GM19463 (cell line): ENCODE measurements at regions not wholly inside any gene's neighbourhood (a gene's known extent, or its start where the extent isn't known, plus 50 kb on each side); places are given as distances from the start of the nearest gene placed in this dataset.
"Not testable (repeated sequence)": the region's sequence is repeated elsewhere in the genome, so short reads cannot be mapped to it uniquely, and the experiment has no call there.

Experiments used
- ATAC-seq: cut with Tn5 transposase; IDR thresholded peaks from one replicate; pipeline ENCODE4 v1.9.1; 2021; ENCODE audit warnings: mild to moderate bottlenecking, moderate library complexity; ENCODE audit not compliant: unreplicated experiment

DNA sequence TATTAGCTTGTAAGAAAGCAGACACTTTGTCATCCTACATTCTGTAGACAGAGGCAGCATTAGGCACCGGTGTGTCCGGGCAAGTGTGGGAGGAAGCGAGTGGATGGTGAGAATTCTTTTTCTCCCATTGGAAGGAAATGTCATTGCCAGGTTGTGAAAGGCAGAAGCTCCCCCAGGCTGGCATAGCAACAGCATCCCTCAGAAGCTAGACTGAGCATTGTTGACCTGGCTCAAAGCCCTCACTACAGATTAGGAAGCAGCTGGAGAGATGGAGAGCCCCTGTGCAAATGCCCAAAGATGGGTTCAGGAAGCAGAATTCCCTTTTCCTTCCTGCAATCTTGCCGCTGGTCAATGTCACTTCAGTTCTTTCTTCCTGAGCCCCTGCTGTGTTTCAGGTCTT lies 1299.3 kb downstream of the TBC1D22A start:
- ATAC-seq: no peak

DNA sequence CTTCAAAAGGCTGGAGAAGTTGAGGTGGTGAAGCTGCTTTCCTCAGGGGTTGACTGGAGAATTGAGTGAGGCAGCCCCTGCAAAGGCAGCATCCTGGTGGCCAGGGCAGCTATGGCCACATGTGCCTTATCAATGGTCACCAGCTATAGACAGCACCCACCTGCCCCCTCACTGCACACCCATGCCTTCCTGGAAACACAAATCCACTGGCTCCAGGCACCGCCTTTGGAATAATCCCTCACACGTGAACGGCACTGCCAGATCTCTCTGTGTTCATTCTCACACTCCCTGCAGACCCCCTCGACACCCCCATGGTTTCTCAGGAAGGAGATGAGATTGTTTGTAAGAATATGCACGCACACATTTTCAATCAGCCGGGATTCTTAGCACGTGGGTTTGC lies 1297.8 kb downstream of the TBC1D22A start:
- no peak for ATAC-seq

DNA sequence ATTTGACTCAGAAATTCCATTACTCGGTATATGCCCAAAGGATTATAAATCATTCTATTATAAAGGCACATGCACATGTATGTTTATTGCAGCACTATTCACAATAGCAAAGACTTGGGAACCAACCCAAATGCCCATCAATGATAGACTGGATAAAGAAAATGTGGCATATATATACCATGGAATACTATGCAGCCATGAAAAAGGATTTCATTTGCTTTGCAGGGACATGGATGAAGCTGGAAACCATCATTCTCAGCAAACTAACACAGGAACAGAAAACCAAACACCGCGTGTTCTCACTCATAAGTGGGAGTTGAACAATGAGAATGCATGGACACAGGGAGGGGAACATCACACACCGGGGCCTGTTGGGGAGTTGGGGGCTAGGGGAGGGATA lies 1297.1 kb downstream of the TBC1D22A start:
- ATAC-seq: not testable (repeated sequence)

DNA sequence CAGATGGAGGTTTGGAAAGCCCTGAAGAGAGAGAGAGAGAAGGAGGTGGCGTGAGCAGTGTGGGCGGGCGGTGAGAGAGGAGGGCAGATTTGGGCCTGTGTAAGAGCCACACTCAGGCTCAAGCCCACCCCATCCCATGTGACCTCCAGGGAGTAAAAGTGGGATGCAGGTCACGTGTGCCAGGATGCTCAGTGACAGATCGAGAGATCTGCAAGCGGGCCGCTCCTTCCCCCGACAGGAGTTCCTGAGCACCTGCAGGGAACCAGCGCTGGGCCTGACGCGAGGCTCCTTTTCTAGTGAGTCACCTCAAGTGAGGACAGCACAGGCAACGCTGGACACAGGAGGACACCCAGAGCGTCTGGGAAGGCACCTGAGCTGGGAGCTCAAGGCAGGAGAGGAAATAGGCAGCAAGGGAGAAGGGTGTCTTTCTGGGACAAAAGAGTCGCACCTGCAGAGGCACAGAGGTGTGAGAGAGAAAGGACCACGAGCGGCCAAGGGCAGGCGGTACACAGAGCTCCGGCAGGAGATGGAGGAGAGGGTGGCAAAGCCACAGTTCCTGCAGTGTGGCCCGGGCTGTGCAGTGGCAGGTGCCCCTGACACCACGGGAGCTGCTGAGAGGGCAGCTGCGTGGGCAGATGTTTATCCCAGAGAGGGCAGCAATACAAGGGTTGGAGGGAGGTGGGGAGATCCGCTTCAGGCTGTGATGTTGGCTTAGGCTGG lies 1294.8 kb downstream of the TBC1D22A start:
- ATAC-seq: no peak

DNA sequence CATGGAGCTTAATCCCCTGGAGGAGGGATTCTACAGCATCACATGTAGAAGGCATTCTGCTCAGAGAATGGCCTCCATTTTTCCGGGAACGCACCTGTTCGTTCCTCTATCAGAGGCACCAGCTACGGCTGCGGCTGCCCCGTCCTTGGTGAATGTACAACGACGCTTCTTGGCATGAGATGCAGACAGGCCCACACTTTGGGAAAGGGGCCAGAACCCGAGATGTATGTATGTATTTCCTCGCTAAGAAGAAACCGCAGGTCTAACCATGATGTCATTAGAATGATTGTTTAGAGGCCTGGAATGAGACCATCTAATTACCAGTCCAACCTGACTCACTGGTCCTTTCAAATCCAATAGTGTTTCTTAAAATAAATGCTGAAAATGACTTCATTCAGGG lies 1293.4 kb downstream of the TBC1D22A start:
- no peak for ATAC-seq

DNA sequence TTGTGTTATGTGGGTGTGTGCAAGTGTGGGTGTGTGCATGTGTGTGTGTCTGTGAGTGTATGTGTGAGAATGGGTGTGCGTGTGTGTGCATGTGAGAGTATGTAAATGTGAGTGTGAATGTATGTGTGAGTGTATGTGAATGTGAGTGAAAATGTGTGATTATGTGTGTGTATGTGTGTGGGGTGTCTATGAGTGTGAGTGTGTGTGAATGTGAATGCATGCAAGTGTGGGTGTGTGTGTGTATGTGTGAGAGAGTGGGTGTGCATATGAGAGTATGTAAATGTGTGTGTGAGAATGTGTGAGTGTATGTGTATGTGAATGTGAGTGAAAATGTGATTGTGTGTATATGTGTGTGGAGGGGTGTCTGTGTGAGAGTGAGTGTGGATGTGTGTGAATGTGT lies 1292.7 kb downstream of the TBC1D22A start:
- no peak for ATAC-seq

DNA sequence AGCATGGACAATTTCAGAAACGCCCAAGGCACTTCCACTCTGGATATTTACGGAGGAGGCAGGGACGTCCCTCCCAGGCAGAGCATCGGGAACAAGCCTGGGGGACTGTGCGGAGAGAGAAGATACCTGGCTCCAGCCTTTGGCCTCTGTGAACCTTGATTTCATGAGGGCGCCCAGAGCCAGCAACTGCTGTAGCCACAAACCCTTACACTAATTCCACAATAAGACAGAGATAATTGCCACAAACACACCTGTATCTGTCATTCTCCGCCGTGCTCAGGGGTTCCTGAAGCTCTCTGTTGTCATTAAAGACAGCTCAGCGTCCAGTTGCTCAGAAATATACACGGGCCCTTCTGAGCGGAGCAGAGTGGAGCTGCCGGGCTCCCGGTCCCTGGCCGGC lies 1292.1 kb downstream of the TBC1D22A start:
- ATAC-seq: no peak

DNA sequence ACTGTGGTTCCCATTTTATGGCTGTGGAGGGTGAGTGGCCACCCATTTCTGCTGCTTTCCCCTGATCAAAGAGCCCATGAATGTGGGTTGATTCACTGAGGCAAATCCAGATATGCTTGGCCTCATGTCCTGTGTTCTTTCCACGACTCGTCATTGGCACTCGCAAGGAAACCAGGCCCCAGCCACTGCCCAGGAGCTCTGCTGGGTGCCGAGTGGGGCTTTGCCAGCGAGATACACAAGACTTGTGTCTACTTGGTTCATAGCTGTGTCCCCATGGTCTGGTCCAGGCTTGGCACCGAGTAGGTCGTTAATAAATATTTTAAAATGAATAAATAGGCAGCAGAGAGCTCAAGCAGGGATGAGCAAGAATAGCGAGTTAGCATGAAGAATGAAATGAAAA lies 1291.5 kb downstream of the TBC1D22A start:
- ATAC-seq: no peak

DNA sequence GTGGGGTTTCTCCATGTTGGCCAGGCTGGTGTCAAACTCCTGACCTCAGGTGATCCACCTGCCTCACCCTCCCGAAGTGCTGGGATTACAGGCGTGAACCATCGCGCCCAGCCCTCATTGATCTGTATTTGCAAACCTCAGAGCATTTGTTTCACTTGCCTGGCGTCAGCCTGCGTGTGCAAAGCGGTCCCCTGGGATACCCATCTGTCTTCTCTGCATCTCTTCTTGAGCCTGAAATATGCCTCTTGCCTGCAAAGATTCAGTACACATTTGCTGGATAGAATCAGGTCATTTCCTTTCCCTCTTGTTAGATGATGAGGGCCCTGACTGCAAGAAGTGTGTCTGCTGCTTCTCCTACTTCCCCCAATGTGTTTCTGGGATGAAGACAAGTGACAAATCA lies 1291.0 kb downstream of the TBC1D22A start:
- ATAC-seq: no peak

DNA sequence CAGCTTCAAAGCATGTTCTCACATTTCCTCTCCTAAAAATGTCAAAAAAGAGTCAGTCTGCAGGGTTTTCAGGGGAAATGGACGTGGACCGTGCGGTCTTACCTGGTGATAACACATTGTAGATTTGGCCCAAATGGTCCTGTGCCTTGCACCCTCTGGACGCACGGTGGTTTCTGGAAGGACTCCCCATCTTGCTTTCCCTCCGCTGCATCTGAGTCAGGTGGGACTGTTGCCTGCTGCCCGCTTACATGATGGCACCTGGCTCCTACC lies 1290.1 kb downstream of the TBC1D22A start:
- no peak for ATAC-seq

DNA sequence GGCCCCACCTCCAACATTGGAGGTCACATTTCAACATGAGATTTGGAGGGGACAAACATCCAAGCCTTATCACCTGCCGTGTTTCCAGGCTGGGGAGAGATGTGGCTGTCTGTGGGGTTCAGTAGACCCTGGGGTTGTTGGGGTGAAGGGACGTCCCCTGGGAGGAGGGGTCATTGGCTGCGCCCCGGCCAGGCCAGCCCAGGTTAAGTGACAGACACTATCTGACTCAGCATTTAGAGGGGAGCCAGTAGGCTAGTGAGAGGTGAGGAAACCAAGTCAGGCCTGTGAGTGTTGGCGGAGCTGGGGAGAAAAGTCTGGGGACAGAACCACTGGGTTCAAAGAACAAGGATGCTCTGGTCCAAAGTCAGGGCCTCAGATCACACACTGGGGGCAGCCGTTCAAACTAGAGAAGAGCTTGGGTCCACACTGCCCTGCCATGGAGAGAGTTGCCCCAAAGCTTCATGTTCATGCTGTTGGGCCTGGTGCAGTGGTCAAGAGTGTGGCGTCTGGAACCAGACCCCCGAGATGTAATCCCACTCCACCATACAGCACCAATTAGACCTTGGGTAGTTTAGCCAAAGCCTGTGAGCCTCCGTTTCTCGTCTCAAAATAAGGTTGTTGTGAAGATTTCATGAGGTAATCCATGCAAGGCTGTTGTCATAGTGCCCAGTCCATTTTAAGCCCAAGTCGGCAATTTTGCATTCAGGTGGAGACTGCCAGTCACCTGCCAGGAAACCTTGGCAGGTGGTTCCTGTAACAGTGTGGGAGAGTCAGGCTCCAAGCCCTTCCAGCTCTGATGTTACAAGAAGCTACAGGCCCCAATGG lies 1289.6 kb downstream of the TBC1D22A start:
- ATAC-seq: no peak

DNA sequence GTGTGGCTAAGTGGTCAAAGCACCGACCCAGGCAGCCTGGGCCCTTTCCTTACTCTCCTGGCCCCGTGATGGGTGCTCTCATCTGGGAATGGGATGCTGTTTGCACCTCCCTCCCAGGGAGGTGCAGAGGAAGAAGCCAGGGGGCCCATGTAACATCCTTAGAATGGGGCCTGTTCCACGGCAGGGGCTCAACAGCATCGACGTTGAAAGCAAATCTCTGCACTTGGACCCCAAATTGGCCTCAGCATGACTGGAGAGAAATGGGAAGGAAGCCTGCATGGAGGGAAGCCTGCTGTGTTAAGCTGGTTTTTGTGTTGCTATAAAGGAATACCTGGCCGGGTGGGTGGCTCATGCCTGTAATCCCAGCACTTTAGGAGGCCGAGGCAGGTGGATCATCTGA lies 1288.4 kb downstream of the TBC1D22A start:
- no peak for ATAC-seq

DNA sequence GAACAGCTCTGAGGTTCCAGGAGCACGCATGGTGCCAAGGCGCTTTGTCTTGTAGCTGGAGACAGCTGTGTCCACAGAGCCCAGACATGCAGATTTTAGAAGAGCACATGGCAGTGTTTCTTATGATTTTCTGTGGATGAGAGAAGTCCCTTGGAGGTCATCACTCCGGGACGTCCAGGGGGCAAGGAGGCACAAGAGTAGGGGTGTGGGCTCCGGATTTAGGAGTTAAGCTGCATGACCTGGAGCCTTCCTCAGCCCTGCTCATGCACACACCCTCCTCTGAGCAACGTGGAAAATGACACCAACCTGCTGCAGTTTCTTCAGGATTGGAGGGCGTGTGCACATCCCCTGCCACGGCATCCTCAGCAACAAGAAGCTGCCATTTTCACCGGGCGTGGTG lies 1286.7 kb downstream of the TBC1D22A start:
- no peak for ATAC-seq

DNA sequence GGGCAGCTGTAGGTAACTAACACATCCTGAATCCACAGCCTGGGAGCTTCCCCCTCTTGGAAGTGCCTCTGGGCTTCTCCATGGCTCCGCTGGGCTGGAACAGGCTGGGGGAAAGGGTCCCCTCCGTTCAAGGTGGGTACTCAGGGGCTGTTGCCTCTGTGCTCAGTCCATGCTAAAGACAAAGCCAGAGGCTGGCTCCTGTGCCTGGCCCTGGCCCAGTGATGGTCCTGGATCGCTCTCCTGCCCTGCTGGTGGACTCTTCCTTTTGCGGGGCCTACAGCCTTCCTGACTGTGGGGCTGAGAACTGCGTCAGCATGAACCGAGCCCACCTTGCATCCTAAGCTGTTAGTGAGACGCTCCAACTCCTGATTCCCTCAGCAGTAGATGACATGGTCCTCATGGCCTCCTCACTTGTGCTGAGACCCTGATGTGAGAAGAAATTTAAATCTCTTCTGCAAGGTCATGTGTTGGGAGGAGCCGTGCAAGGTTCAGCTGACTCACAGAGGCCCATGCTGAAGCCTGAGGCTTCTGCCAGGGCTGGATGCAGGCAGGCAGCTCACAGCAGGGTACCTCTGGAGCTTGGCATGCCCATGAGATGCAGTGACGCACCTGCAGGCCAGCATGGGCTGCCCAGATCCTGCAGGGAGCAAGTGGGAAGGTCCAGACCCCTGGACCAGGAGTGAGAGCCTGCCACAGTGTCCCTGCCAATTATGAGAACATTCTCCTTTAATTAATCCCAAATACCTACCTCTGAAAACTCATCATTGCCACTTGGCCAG lies 1285.5 kb downstream of the TBC1D22A start:
- ATAC-seq: no peak

DNA sequence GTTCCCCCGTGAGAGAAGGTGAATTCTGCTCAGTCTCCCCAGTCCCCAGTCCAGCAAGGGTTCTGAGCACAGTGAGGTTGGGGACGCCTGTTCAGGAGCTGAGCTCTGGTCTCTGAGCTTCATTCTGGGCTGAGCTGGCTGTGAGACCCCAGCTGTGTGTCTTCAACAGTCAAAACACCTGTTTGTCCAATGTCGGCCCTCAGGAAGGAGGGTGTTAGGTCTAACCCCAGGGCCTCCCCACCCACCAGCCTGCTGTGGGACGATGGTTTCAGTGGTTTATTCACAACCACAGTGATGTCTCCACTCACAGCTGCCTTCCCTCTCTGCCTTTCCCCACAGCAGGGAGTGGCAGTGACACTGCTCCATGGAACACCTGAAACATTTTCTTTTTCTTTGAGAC lies 1282.9 kb downstream of the TBC1D22A start:
- ATAC-seq: peak; percentile 87

DNA sequence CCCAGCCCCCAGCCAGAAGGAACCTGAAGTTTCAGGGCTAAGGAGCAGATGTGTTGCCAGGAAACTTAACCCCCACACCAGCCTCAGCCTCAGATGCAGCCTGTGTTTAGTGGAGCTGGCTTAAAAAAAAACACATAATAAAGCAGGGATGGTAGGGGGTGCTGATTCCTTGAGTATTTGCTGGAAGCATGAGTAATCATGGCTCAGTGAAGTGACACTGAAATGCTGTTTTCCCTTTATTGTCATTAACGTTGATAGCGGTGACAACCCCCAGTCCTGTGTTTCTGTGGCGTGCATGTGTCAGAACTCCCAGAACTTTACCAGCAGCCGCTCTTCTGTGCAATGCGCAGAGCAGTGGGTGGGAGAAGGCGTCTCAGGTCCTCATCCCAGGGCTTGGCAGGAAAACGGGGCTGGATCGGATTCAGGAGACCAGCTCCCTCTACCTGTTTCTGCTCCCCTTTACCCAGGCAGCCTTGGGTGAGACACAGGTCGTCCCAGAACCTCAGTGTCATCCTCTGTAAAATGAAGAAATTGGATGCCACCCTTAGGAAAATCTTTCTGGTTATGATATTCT lies 1282.1 kb downstream of the TBC1D22A start:
- ATAC-seq: no peak

DNA sequence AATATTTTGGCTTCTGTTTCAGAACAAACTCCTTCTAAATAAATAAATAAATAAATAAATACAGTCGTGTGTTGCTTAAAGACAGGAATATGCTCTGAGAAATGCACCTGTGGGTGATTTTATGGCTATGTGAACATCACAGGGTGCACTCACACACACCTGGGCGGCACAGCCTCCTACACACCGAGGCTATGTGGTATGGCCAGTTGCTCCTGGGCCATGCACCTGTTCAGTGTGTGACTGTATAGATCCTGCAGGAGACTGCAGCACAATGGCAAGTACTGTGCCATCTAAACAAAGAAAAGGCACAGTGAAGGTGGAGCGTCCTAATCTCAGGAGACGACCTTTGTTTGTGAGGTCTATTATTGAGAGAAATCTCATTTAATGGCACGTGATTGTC lies 1281.1 kb downstream of the TBC1D22A start:
- no peak for ATAC-seq

DNA sequence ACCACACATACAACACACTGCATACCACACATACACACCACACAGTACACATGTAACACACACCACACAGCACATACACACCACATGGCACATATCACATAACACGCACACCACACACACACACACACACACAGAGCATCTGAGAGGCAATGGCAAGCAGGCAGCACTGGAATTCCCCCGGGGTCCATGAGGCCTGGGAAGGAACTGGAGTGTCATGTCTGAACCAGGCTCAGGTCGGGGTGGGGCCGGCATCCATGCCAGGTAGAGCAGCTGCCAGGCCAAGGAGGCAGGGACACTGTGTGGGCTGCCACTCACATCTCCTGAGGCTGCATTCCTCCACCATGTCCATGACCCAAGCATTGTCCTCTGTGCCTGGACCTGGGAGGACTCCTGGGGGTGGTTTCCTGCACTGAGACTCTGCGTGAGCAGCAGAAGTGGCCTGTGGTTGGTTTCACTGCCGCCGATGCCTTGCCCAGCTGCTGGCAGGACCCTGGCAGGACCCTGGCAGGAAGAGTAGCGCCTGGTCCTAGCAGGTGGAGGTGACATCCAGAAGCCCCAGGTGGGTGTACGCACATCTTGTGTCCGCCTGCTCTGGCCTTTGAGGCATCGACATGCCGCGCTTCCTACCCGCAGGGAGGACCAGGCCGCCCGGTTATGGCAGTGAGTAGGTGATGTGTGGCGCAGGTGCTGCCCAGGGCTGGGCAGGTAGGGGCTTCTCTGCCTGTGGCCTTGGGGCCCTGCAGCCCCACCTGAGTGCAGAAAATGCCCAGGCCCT lies 1280.4 kb downstream of the TBC1D22A start:
- no peak for ATAC-seq

DNA sequence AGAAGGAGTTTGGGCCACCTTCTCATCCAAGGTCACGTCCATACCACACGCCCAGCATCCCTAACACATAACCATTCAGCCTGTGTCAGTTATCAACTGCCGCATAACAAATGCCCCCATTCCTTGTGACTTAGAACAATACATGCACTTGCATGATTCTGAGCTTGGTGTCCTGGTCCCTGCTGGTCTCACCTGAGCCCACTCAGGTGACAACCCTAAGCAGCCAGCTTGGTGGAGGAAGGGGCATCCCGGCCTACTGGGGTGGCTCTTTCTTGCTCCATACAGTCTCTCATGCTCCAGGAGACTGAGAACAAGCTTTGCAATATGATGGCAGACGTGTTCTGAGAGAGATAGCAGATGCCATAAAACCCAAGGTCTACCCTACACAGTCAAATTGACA lies 1276.9 kb downstream of the TBC1D22A start:
- no peak for ATAC-seq

DNA sequence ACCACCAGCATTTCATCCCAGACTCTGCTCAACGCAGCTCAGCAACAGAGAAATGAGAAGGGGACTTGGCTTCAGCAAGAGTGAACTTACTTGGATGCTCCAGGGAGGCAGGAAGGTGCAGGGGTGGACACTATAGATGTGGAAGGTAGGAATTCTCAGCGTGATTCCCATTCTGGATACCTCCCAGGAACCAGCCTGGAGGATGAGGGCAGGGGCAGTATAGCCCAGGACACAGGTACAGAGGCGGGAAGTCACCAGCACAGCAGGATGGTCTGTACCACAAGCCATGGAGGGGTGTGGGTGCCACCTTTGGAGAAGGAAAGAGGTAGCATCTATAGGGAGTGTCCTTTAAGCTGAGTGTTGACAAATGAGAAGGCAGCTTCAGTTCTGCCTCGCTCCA lies 1275.2 kb downstream of the TBC1D22A start:
- no peak for ATAC-seq

DNA sequence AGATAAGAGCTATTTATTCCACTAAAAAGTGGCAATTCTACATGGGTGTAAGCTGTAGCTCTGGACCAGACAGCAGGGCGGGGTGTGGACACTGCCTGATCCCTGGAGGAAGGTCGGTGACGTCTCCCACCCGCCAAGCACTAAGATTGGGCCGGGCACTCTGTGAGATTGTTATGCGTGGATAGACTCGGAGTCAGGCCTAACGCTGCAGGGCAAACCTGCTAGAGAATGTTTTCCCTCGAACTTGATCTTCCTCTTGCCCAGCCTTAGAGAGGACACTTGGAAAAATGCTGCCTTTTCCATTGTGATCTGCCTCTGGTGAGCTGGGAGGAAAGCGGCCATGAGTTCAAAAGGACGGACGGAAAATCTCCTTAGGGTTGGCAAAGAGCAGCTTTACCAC lies 1273.4 kb downstream of the TBC1D22A start:
- no peak for ATAC-seq
